ENCODE measurements at regions not wholly inside any gene's neighbourhood (a gene's known extent, or its start where the extent isn't known, plus 50 kb on each side); places are given as distances from the start of the nearest gene placed in this dataset.
A peak's percentile ranks its signal among the peaks of the same experiment; 100 is the strongest.

GRCh38 chr7:46610746-46611145 lies 689.7 kb upstream of the IGFBP3 start:
- Histone ChIP-seq H3K9me3 (no peaks in the 10 kb centered on the region), H3K4me3 (no peak overlapping the region), H3K4me1 (no peaks in the 10 kb centered on the region), H3K27me3 (no peaks in the 10 kb centered on the region), H3K36me3 (ENCODE audit: low read depth, missing control alignments) (no peaks in the 10 kb centered on the region), H3K27ac (no peak overlapping the region)
- intact Hi-C loops (cut with DNase I; ENCODE audit: low total_unique reads) = no loop called here
- no peak for DNase-seq
- TF ChIP-seq CTCF (IDR thresholded peaks at IDR 0.05) (no peak), POLR2A (IDR thresholded peaks at IDR 0.05) (no peak)
- WGBS, 2 donors = 22 to 31% methylated on average over 2 of the region's 2 CpGs

DNA sequence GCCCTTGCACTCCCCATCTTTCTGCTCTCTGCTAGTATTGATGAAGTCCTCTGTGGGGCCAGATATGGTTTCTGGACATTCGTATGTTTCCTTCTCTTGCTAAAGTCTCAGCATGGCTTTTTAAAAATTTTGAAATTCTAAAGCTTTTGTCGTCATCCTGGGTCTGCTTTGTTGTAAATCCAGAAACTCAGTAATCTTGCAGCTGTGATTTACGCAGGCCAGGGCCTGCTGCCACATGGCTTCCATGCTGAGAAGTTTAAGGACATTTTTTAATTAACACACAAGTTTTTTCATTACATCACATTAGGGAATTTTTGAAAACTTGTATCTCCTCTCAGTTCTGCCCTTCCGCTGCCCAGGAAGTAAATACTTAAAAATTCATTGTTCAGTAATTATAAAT lies 686.1 kb upstream of the IGFBP3 start:
- no peak for TF ChIP-seq CTCF (IDR thresholded peaks at IDR 0.05)
- TF ChIP-seq POLR2A (IDR thresholded peaks at IDR 0.05) = no peak
- Histone ChIP-seq H3K9me3 (no peaks in the 10 kb centered on the region), H3K27me3 (no peaks in the 10 kb centered on the region), H3K4me3 (no peak overlapping the region), H3K27ac (no peak overlapping the region), H3K36me3 (ENCODE audit: low read depth, missing control alignments) (no peaks in the 10 kb centered on the region), H3K4me1 (peaks cover 22% of the 10 kb centered on the region)
- WGBS, 2 donors = 88 to 94% methylated on average over 4 of the region's 4 CpGs
- no peak for DNase-seq
- intact Hi-C loops (cut with DNase I; ENCODE audit: low total_unique reads) = no loop called here

GRCh38 chr7:46606761-46607160 lies 685.7 kb upstream of the IGFBP3 start:
- Histone ChIP-seq H3K4me1 (peaks cover 22% of the 10 kb centered on the region), H3K27ac (no peak overlapping the region), H3K27me3 (no peaks in the 10 kb centered on the region), H3K36me3 (ENCODE audit: low read depth, missing control alignments) (no peaks in the 10 kb centered on the region), H3K9me3 (no peaks in the 10 kb centered on the region), H3K4me3 (no peak overlapping the region)
- WGBS, 2 donors = 96 to 98% methylated on average over 3 of the region's 3 CpGs
- no peak for TF ChIP-seq POLR2A (IDR thresholded peaks at IDR 0.05)
- TF ChIP-seq CTCF (IDR thresholded peaks at IDR 0.05) = no peak
- intact Hi-C loops (cut with DNase I; ENCODE audit: low total_unique reads) = no loop called here
- DNase-seq = no peak

- 22 to 23% methylated on average over 3 of the region's 3 CpGs for WGBS, 2 donors
- Histone ChIP-seq H3K9me3 (no peaks in the 10 kb centered on the region), H3K36me3 (ENCODE audit: low read depth, missing control alignments) (no peaks in the 10 kb centered on the region), H3K4me1 (peaks cover 22% of the 10 kb centered on the region), H3K27me3 (no peaks in the 10 kb centered on the region), H3K27ac (peak overlapping the region; percentile 66 to 82), H3K4me3 (no peak overlapping the region)
- no peak for TF ChIP-seq POLR2A (IDR thresholded peaks at IDR 0.05)
- TF ChIP-seq CTCF (IDR thresholded peaks at IDR 0.05) = no peak
- intact Hi-C loops (cut with DNase I; ENCODE audit: low total_unique reads) = no loop called here
- DNase-seq = no peak
Observed at GRCh38 chr7:46604241-46604661, 683.2 kb upstream of the IGFBP3 start.

DNA sequence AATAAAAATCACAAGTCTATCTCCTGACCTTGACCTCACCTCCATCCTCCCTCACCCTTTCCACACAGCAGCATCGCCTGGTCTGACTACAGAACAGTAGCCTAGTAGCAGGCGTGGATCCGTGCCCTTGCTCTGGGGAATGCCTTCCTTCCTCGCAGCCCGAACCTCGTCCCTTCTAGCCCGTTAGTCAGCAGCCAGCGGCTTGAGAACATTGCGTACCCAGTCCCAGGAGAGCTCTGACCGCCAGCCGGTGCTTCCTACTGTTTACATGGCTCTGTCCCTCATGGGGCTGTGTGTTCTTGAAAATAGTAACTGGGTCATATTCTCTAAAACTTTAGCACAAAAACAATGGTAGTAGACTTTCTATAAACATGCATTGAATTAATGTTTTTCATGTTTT lies 682.7 kb upstream of the IGFBP3 start:
- H3K4me3 ChIP-seq = no peak overlapping the region
- DNase-seq = peak; percentile 90
- WGBS, 2 donors = 28 to 29% methylated on average over 11 of the region's 11 CpGs
- H3K27ac ChIP-seq = peak overlapping the region; percentile 66 to 82
- intact Hi-C loops (cut with DNase I; ENCODE audit: low total_unique reads) = no loop called here
- TF ChIP-seq CTCF (IDR thresholded peaks at IDR 0.05) = no peak
- TF ChIP-seq POLR2A (IDR thresholded peaks at IDR 0.05) = no peak
- no peaks in the 10 kb centered on the region for H3K27me3 ChIP-seq
- H3K4me1 ChIP-seq = peaks cover 22% of the 10 kb centered on the region
- no peaks in the 10 kb centered on the region for H3K9me3 ChIP-seq
- H3K36me3 ChIP-seq (ENCODE audit: low read depth, missing control alignments) = no peaks in the 10 kb centered on the region
